Liver (tissue), 3 donors: ENCODE measurements at regions not wholly inside any gene's neighbourhood (a gene's known extent, or its start where the extent isn't known, plus 50 kb on each side); places are given as distances from the start of the nearest gene placed in this dataset.
"Not testable (repeated sequence)": the region's sequence is repeated elsewhere in the genome, so short reads cannot be mapped to it uniquely, and the experiment has no call there.

ENCODE experiments used
- ATF3 ChIP-seq: IDR thresholded peaks from 2 replicates; pipeline ENCODE4 v1.6.1; 2016; ENCODE audit warnings: antibody characterized with exemption
- CTCF ChIP-seq: fragments of 150-350 bp; IDR thresholded peaks from 2 replicates; pipeline ENCODE4 v1.5.1; 2017; ENCODE audit warnings: improper control_type of control experiment, low read depth, low read length; ENCODE audit not compliant: missing input control
- EGR1 ChIP-seq, 2 donors: IDR thresholded peaks; 2 replicates each; pipeline ENCODE4 v1.6.1; 2016 to 2018; ENCODE audit warnings: antibody characterized with exemption in 2 of 2, low read depth in 2 of 2
- FOXA1 ChIP-seq: IDR thresholded peaks from 2 replicates; pipeline ENCODE4 v1.6.1; 2016; ENCODE audit warnings: antibody characterized with exemption
- GABPA ChIP-seq, 2 donors: IDR thresholded peaks in 1 of 2; conservative IDR thresholded peaks in 1 of 2; 2 replicates each; pipeline ENCODE4 v1.6.1; 2016; ENCODE audit warnings: antibody characterized with exemption in 2 of 2, mild to moderate bottlenecking in 1 of 2, moderate library complexity in 1 of 2
- JUND ChIP-seq, 2 donors: IDR thresholded peaks; 2 replicates each; pipeline ENCODE4 v1.6.1; 2016; ENCODE audit warnings: antibody characterized with exemption in 2 of 2
- MAX ChIP-seq: IDR thresholded peaks from 2 replicates; pipeline ENCODE4 v1.6.1; 2016; ENCODE audit warnings: antibody characterized with exemption
- NR2F2 ChIP-seq: IDR thresholded peaks from 2 replicates; pipeline ENCODE4 v1.6.1; 2016; ENCODE audit warnings: antibody characterized with exemption
- RAD21 ChIP-seq, 2 donors: IDR thresholded peaks; 2 replicates each; pipeline ENCODE4 v1.6.1; 2016; ENCODE audit warnings: antibody characterized with exemption in 2 of 2, mild to moderate bottlenecking in 2 of 2
- REST ChIP-seq: IDR thresholded peaks from 2 replicates; pipeline ENCODE4 v1.6.1; 2016; ENCODE audit warnings: antibody characterized with exemption, mild to moderate bottlenecking
- RXRA ChIP-seq, 2 donors: IDR thresholded peaks; 2 replicates each; pipeline ENCODE4 v1.6.1; 2017 to 2018; ENCODE audit warnings: antibody characterized with exemption in 2 of 2, mild to moderate bottlenecking in 1 of 2
- TAF1 ChIP-seq: conservative IDR thresholded peaks from 2 replicates; pipeline ENCODE4 v1.6.1; 2016; ENCODE audit warnings: antibody characterized with exemption, mild to moderate bottlenecking
- YY1 ChIP-seq: IDR thresholded peaks from 2 replicates; pipeline ENCODE4 v1.6.1; 2016; ENCODE audit warnings: antibody characterized with exemption, mild to moderate bottlenecking
- ZBTB33 ChIP-seq: IDR thresholded peaks from 2 replicates; pipeline ENCODE4 v1.6.1; 2016; ENCODE audit warnings: antibody characterized with exemption
- donor health status: healthy.
- donor health status: healthy.

GRCh38 chr21:10369289-10369688 is 152.1 kb upstream of the TPTE start:
- not testable (repeated sequence) for TF ChIP-seq CTCF; EGR1 (IDR thresholded peaks at IDR 0.05; ENCODE audit: low read depth in 2 of 2); JUND (IDR thresholded peaks at IDR 0.05); REST; RAD21 (IDR thresholded peaks at IDR 0.05); TAF1; GABPA (IDR thresholded peaks at IDR 0.05 in 1 of 2, conservative IDR thresholded peaks at IDR 0.05 in 1 of 2); ATF3; FOXA1; MAX; ZBTB33; RXRA (IDR thresholded peaks at IDR 0.05); NR2F2; YY1
